IMR-90 (cell line): ENCODE measurements at regions not wholly inside any gene's neighbourhood (a gene's known extent, or its start where the extent isn't known, plus 50 kb on each side); places are given as distances from the start of the nearest gene placed in this dataset.

Experiments
- BHLHE40 ChIP-seq: fragments of 150-350 bp; IDR thresholded peaks from 2 replicates; pipeline ENCODE4 v1.6.1; 2016; ENCODE audit warnings: mild to moderate bottlenecking, low read depth, low read length
- CEBPB ChIP-seq: IDR thresholded peaks from 2 replicates; pipeline ENCODE4 v1.6.1; 2012; ENCODE audit warnings: low read depth, low read length, improper control_type of control experiment
- CTCF ChIP-seq: conservative IDR thresholded peaks from 2 replicates; pipeline ENCODE4 v1.5.1; 2012; ENCODE audit warnings: mild to moderate bottlenecking, low read depth, low read length, improper control_type of control experiment
- POLR2A ChIP-seq: IDR thresholded peaks from 2 replicates; pipeline ENCODE4 v1.6.1; 2012; ENCODE audit warnings: mild to moderate bottlenecking, low read depth, low read length
- RAD21 ChIP-seq: IDR thresholded peaks from 2 replicates; pipeline ENCODE4 v1.6.1; 2012; ENCODE audit warnings: low read length, improper control_type of control experiment
- RFX5 ChIP-seq: IDR thresholded peaks from 2 replicates; pipeline ENCODE4 v1.8.0; 2012; ENCODE audit warnings: low read depth, mild to moderate bottlenecking, low read length, moderate library complexity
- SMC3 ChIP-seq: fragments of 150-350 bp; IDR thresholded peaks from 2 replicates; pipeline ENCODE4 v1.6.1; 2016; ENCODE audit warnings: low read depth, mild to moderate bottlenecking, antibody characterized with exemption, low read length, moderate library complexity
- USF2 ChIP-seq: fragments of 150-350 bp; IDR thresholded peaks from 2 replicates; pipeline ENCODE4 v1.6.1; 2017; ENCODE audit warnings: mild to moderate bottlenecking, antibody characterized with exemption, low read length, low read depth

GRCh38 chr2:83320053-83320452, 1139.0 kb downstream of the SUCLG1 start:
- TF ChIP-seq POLR2A (no peak), SMC3 (no peak), CTCF (no peak), USF2 (no peak), BHLHE40 (no peak), CEBPB (no peak), RAD21 (no peak), RFX5 (no peak)
